Adrenal gland (tissue), 9 donors: ENCODE measurements at regions not wholly inside any gene's neighbourhood (a gene's known extent, or its start where the extent isn't known, plus 50 kb on each side); places are given as distances from the start of the nearest gene placed in this dataset.

Source experiments
- DNase-seq, 7 donors: peaks; one replicate each; pipeline ENCODE4 v3.0.0-alpha.2; 2019 to 2020
- H3K27ac ChIP-seq, 5 donors: fragments of 200-600 bp; sonication (generic) in 4 of 5; 1 replicate in 3 of 5; 2 replicates in 2 of 5; pipeline versions ENCODE4 v1.5.1 to v1.8.0; 2016 to 2020; ENCODE audit warnings: mild to moderate bottlenecking in 1 of 5
- H3K27me3 ChIP-seq: fragments of 200-600 bp; 2 replicates; pipeline ENCODE4 v1.8.0; 2021
- H3K36me3 ChIP-seq, 2 donors: fragments of 200-600 bp; replicated peaks in 1 of 2; 1 replicate in 1 of 2; 2 replicates in 1 of 2; pipeline versions ENCODE4 v1.5.1 to v1.8.0; 2018 to 2022
- H3K4me1 ChIP-seq, 2 donors: fragments of 200-600 bp; replicated peaks in 1 of 2; 1 replicate in 1 of 2; 2 replicates in 1 of 2; pipeline versions ENCODE4 v1.5.1 to v1.8.0; 2018 to 2021
- H3K4me3 ChIP-seq, 4 donors: fragments of 200-600 bp; sonication (generic) in 3 of 4; one replicate each; pipeline ENCODE4 v1.5.1; 2016 to 2018
- H3K9me3 ChIP-seq, 3 donors: fragments of 200-600 bp; sonication (generic) in 1 of 3; replicated peaks in 1 of 3; 1 replicate in 2 of 3; 2 replicates in 1 of 3; pipeline versions ENCODE4 v1.5.1 to v1.8.0; 2016 to 2021
- POLR2A ChIP-seq, 2 donors: fragments of 450-650 bp; IDR thresholded peaks; one replicate each; pipeline ENCODE4 v1.6.1; 2017; ENCODE audit warnings: antibody characterized with exemption in 2 of 2, mild to moderate bottlenecking in 2 of 2, moderate library complexity in 1 of 2
- WGBS, 4 donors: extraction: QIAGEN DNeasy Blood & Tissue Kit in 2 of 4; methylation state at CpG; one replicate each; pipeline versions ENCODE4 v1.1.5 to v1.1.7; 2013 to 2017; 5-methylcytosine and 5-hydroxymethylcytosine counted together
- intact Hi-C, 2 donors: fragments of 100-400 bp; cut with DNase I; formaldehyde crosslinking; loops; one replicate each; pipeline versions ENCODE4 v1.14.1 to v1.15.0; 2022 to 2023
- TF ChIP-seq, protein P1 (sequence below), 6 experiments: fragments of 450-650 bp in 4 of 6; fragments of 200-600 bp in 2 of 6; sonication (generic) in 1 of 6; IDR thresholded peaks; 1 replicate in 5 of 6; 2 replicates in 1 of 6; pipeline versions ENCODE4 v1.5.1 to v1.8.0; 2016 to 2021; ENCODE audit warnings: antibody characterized with exemption in 6 of 6, mild to moderate bottlenecking in 2 of 6, moderate library complexity in 1 of 6
- donor health status: healthy with polysubstance abuse.
- donor health status: Bipolar disorder and iron deficiency.
- donor health status: DM: yes; HTN: yes; CAD: no.
- donor health status: DM: no; HTN: no; CAD: no.
- donor health status: DM: no; HTN: no; CAD: no.

DNA sequence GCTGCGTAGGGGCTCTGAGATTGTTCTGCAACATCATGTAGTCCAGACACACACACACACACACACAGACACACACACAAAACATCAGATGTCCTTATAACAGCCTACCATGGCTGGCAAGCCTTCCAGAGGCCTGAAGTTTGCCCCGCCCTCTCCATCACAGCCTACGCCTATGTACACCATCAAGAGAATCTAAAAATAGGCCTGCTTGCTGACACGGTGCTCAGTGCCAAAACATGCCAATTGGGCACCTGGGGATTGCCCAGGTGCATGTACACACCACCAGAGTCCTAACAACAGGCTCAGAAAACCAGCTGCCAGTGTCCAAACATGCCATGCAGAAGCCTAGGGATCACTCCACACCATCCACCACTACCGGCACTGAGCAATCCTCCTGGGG, 391.7 kb upstream of the SPTLC3 start:
- Histone ChIP-seq H3K9me3 (peaks cover 0 to 8% (median 0%) of the 10 kb centered on the region in 3 donors), H3K4me1 (no peaks in the 10 kb centered on the region), H3K36me3 (no peaks in the 10 kb centered on the region), H3K27ac (no peak overlapping the region), H3K4me3 (no peak overlapping the region), H3K27me3 (no peaks in the 10 kb centered on the region)
- DNase-seq: no peak
- TF ChIP-seq, protein P1, sequence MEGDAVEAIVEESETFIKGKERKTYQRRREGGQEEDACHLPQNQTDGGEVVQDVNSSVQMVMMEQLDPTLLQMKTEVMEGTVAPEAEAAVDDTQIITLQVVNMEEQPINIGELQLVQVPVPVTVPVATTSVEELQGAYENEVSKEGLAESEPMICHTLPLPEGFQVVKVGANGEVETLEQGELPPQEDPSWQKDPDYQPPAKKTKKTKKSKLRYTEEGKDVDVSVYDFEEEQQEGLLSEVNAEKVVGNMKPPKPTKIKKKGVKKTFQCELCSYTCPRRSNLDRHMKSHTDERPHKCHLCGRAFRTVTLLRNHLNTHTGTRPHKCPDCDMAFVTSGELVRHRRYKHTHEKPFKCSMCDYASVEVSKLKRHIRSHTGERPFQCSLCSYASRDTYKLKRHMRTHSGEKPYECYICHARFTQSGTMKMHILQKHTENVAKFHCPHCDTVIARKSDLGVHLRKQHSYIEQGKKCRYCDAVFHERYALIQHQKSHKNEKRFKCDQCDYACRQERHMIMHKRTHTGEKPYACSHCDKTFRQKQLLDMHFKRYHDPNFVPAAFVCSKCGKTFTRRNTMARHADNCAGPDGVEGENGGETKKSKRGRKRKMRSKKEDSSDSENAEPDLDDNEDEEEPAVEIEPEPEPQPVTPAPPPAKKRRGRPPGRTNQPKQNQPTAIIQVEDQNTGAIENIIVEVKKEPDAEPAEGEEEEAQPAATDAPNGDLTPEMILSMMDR (IDR thresholded peaks at IDR 0.05): no peak
- TF ChIP-seq POLR2A (IDR thresholded peaks at IDR 0.05): no peak
- intact Hi-C loops: no loop called here
- WGBS, 4 donors: 54 to 100% (median 72%) methylated on average over 2 to 5 of the region's 5 CpGs

DNA sequence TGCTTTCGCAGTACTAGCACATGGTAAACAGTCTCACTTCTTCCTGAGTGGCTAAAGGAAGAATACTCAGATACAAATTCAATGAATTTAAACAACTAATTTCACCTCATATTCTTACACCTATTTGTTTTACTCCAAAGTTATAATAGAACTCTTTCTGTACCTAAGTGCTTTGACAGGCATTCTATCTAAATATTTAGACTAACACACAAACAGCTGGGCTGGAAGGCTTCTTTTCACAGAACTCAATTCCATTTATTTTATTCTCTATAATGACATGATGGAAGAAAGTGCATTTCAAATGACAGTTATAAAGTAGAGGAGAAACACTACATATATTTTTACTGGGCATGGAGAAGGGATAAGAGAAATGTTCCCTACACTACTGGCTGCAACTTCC, 384.9 kb upstream of the SPTLC3 start:
- no peaks in the 10 kb centered on the region for H3K4me1 ChIP-seq
- 88 to 94% (median 91%) methylated on average over 1 of the region's 1 CpG for WGBS, 4 donors
- intact Hi-C loops: no loop called here
- H3K27me3 ChIP-seq: no peaks in the 10 kb centered on the region
- DNase-seq: no peak
- H3K36me3 ChIP-seq: no peaks in the 10 kb centered on the region
- no peak overlapping the region for H3K4me3 ChIP-seq
- TF ChIP-seq POLR2A (IDR thresholded peaks at IDR 0.05): no peak
- H3K27ac ChIP-seq: no peak overlapping the region
- no peaks in the 10 kb centered on the region for H3K9me3 ChIP-seq

DNA sequence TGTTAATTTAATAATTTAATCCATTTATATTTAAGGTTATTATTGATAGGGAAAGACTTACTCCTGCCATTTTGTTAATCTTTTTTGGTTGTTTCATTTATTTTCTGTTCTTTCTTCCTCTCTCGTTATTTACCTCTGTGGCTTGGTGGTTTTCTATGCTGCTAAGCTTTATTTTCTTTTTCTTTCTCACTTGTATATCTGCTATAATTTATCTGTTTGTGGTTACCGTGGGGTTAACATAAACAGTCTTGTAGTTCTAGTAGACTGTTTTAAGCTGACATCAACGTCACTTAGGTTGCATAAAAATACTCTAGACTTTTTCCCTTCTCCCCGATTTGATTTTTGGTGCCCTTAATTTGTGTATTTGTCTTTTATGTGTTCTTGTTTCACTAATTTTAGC, 381.3 kb upstream of the SPTLC3 start:
- no peaks in the 10 kb centered on the region for H3K9me3 ChIP-seq
- no peaks in the 10 kb centered on the region for H3K27me3 ChIP-seq
- 49 to 59% (median 53%) methylated on average over 4 of the region's 4 CpGs for WGBS, 4 donors
- DNase-seq: no peak
- intact Hi-C loops: no loop called here
- H3K4me3 ChIP-seq: no peak overlapping the region
- no peaks in the 10 kb centered on the region for H3K36me3 ChIP-seq
- no peak overlapping the region for H3K27ac ChIP-seq
- TF ChIP-seq POLR2A (IDR thresholded peaks at IDR 0.05): no peak
- TF ChIP-seq, protein P1 (IDR thresholded peaks at IDR 0.05): no peak
- H3K4me1 ChIP-seq: no peaks in the 10 kb centered on the region

DNA sequence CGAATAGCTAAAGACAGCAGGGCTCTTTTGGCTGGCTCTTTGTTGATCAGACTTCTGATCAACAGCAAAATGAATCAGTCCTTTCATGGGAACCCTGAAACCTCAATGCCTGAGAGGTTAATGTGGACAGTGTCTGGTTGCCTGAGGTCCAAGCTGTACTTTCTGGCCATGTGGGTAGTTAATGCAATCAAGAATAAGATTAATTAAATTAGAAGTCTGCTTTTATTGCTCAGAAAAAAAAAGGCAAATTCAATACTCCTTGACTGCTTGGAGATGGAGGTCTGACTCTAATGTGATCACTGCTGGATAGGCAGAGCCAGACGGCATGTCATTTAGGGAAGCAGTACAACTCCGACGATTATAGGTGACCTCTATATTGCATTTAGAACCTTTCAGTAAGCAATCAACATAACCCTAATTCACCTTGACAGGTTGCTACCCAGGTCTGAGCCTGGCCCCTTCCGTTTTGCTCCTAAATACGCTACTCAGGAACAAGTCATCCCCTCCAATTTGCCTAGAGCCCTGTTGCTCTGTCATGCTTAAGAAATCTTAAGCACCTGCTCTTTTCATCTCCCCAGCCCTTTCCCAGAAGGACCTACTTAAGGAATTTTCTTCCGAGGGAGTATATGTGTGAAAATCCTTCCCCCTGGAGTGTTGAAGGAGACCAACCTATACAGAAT, 370.0 kb upstream of the SPTLC3 start:
- H3K27me3 ChIP-seq: no peaks in the 10 kb centered on the region
- H3K9me3 ChIP-seq: no peaks in the 10 kb centered on the region
- intact Hi-C loops: no loop called here
- no peaks in the 10 kb centered on the region for H3K4me1 ChIP-seq
- peak in 1 of 7 donors; percentile 70 for DNase-seq
- no peak for TF ChIP-seq POLR2A (IDR thresholded peaks at IDR 0.05)
- TF ChIP-seq, protein P1 (IDR thresholded peaks at IDR 0.05): no peak
- no peaks in the 10 kb centered on the region for H3K36me3 ChIP-seq
- 70 to 78% (median 75%) methylated on average over 7 of the region's 7 CpGs for WGBS, 4 donors
- H3K4me3 ChIP-seq: no peak overlapping the region
- no peak overlapping the region for H3K27ac ChIP-seq

DNA sequence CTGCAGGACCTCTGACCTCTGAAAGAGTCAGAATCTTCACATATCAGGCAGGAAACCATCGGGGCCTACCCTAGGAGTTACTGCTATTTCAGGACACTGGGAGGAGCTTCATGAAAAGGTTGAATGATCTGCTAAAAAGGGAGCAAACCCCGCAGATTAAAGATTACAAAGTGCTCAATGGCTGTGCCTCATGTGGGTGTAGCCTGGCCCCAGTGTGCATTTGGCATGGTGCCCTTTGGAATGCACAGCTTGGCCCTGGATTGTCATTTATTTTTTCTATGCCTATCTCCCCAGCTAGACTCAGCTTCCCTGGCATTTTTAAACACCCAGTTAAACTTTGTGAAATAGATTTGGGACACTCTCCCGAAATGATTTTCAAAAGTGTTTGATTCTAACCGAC, 368.5 kb upstream of the SPTLC3 start:
- Histone ChIP-seq H3K36me3 (no peaks in the 10 kb centered on the region), H3K4me1 (no peaks in the 10 kb centered on the region), H3K9me3 (no peaks in the 10 kb centered on the region), H3K27ac (no peak overlapping the region), H3K4me3 (no peak overlapping the region), H3K27me3 (no peaks in the 10 kb centered on the region)
- no peak for TF ChIP-seq POLR2A (IDR thresholded peaks at IDR 0.05)
- TF ChIP-seq, protein P1 (IDR thresholded peaks at IDR 0.05): no peak
- intact Hi-C loops: no loop called here
- WGBS, 4 donors: 73 to 81% (median 79%) methylated on average over 4 of the region's 4 CpGs
- no peak for DNase-seq
